Gastroesophageal sphincter (tissue), 3 donors: ENCODE measurements at regions not wholly inside any gene's neighbourhood (a gene's known extent, or its start where the extent isn't known, plus 50 kb on each side); places are given as distances from the start of the nearest gene placed in this dataset.

Experiments used
- EP300 ChIP-seq: sonication (generic); formaldehyde crosslinking; IDR thresholded peaks from one replicate; pipeline ENCODE4 v1.6.1; 2017; ENCODE audit warnings: antibody characterized with exemption, mild to moderate bottlenecking
- POLR2A ChIP-seq, 2 donors: fragments of 450-650 bp; IDR thresholded peaks; one replicate each; pipeline ENCODE4 v1.6.1; 2017; ENCODE audit warnings: antibody characterized with exemption in 2 of 2, mild to moderate bottlenecking in 2 of 2, moderate library complexity in 1 of 2
- POLR2AphosphoS5 ChIP-seq: sonication (generic); formaldehyde crosslinking; IDR thresholded peaks from one replicate; pipeline ENCODE4 v1.6.1; 2017; ENCODE audit warnings: antibody characterized with exemption
- TF ChIP-seq, protein P1 (sequence below), 4 experiments: fragments of 200-600 bp in 2 of 4; fragments of 450-650 bp in 2 of 4; sonication (generic) in 1 of 4; IDR thresholded peaks; one replicate each; pipeline ENCODE4 v1.5.1; 2017 to 2019; ENCODE audit warnings: antibody characterized with exemption in 4 of 4, mild to moderate bottlenecking in 2 of 4, moderate library complexity in 2 of 4

DNA sequence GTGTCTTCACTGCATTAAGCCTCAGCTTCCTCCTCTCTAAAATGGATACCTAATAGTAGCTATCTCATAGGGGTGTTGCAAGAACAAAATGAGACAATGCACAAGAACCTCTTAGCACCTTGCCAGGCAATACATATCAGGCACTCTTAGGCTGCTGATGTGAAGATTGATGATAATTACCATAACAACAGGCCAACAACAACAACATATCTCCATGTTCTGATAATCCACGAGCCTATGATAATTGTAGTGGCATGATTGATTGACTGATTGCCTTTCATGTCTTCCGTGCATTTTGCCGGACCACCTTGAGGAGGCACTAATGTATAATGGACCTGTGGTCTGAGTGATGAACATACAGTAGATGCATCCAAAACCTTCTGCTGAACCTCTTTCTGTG is 50.7 kb upstream of the WSCD2 start:
- TF ChIP-seq, protein P1, sequence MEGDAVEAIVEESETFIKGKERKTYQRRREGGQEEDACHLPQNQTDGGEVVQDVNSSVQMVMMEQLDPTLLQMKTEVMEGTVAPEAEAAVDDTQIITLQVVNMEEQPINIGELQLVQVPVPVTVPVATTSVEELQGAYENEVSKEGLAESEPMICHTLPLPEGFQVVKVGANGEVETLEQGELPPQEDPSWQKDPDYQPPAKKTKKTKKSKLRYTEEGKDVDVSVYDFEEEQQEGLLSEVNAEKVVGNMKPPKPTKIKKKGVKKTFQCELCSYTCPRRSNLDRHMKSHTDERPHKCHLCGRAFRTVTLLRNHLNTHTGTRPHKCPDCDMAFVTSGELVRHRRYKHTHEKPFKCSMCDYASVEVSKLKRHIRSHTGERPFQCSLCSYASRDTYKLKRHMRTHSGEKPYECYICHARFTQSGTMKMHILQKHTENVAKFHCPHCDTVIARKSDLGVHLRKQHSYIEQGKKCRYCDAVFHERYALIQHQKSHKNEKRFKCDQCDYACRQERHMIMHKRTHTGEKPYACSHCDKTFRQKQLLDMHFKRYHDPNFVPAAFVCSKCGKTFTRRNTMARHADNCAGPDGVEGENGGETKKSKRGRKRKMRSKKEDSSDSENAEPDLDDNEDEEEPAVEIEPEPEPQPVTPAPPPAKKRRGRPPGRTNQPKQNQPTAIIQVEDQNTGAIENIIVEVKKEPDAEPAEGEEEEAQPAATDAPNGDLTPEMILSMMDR (IDR thresholded peaks at IDR 0.05), result no peak
- TF ChIP-seq POLR2A (IDR thresholded peaks at IDR 0.05), result no peak
- no peak for TF ChIP-seq EP300
- TF ChIP-seq POLR2AphosphoS5, result no peak
